ENCODE measurements at regions not wholly inside any gene's neighbourhood (a gene's known extent, or its start where the extent isn't known, plus 50 kb on each side); places are given as distances from the start of the nearest gene placed in this dataset.

DNA sequence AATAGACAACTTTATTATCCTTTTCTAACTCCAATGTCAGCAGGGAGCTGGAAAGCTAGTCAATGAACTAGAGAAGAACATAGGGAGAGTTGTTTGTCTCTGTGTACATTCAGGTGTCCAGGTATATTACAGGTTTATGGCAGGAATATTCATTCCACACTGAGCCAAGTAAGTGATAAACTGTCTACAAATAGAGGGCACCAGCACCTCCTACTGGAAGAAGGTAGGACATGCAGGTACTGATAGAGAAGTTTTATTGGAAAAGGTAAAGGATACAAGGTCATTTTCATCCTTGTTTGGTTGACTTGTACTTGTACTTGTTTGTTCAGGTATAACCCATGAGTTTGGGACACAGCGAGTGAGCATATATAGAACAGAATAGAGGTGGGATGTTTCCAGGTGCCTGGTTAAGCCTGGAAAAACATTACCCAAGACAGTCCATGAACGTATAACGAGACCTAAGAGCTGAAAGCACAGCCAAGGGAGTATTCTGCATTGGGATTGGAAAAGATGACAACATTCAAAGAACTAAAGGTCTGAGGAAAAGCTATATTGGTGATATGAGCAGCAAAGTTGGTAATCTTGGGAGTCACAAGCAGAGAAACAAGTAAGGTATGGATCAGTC lies 61.4 kb upstream of the PPP1R3C start:
- Histone ChIP-seq H3K9me3 (no peaks in the 10 kb centered on the region), H3K4me3 (no peak overlapping the region), H3K36me3 (no peaks in the 10 kb centered on the region), H3K4me1 (peaks cover 0 to 7% (median 0%) of the 10 kb centered on the region in 3 donors), H3K27me3 (no peaks in the 10 kb centered on the region), H3K27ac (no peak overlapping the region)
- no peak for TF ChIP-seq EP300 (IDR thresholded peaks at IDR 0.05)
- TF ChIP-seq, protein P1, sequence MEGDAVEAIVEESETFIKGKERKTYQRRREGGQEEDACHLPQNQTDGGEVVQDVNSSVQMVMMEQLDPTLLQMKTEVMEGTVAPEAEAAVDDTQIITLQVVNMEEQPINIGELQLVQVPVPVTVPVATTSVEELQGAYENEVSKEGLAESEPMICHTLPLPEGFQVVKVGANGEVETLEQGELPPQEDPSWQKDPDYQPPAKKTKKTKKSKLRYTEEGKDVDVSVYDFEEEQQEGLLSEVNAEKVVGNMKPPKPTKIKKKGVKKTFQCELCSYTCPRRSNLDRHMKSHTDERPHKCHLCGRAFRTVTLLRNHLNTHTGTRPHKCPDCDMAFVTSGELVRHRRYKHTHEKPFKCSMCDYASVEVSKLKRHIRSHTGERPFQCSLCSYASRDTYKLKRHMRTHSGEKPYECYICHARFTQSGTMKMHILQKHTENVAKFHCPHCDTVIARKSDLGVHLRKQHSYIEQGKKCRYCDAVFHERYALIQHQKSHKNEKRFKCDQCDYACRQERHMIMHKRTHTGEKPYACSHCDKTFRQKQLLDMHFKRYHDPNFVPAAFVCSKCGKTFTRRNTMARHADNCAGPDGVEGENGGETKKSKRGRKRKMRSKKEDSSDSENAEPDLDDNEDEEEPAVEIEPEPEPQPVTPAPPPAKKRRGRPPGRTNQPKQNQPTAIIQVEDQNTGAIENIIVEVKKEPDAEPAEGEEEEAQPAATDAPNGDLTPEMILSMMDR (IDR thresholded peaks at IDR 0.05), result peak; percentile 28 to 53 (median 38)
- no peak for ATAC-seq
- WGBS, 2 donors (ENCODE audit: low coverage in 1 of 2), result 62 to 64% methylated on average over 2 to 3 of the region's 3 CpGs

DNA sequence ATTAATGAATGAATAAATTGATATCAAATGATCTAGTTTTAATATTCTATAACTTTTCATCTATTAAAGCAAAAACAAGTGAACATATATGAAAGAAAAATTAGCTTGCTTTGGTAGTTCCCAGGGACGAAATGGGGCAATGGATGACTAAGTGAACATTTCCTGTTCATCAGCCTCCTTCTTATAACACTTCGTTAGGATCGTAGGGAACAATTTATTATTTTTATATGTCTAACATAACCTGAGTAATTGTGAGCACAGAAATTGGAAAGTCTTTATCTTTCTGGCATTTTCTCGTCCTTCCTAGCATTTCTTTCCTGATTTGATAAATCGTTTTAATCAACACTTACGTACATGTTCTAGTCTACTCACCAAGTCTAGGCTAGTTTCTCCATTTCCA lies 59.1 kb upstream of the PPP1R3C start:
- 84 to 86% methylated on average over 6 of the region's 6 CpGs for WGBS, 2 donors (ENCODE audit: low coverage in 1 of 2)
- no peaks in the 10 kb centered on the region for H3K36me3 ChIP-seq
- ATAC-seq, result no peak
- no peak overlapping the region for H3K4me3 ChIP-seq
- TF ChIP-seq POLR2AphosphoS5 (IDR thresholded peaks at IDR 0.05) (no peak), POLR2A (IDR thresholded peaks at IDR 0.05) (no peak), EP300 (IDR thresholded peaks at IDR 0.05) (no peak)
- TF ChIP-seq, protein P1 (IDR thresholded peaks at IDR 0.05), result no peak
- peaks cover 0 to 14% (median 0%) of the 10 kb centered on the region in 3 donors for H3K4me1 ChIP-seq
- no peaks in the 10 kb centered on the region for H3K27me3 ChIP-seq
- no peak overlapping the region for H3K27ac ChIP-seq
- H3K9me3 ChIP-seq, result no peaks in the 10 kb centered on the region

DNA sequence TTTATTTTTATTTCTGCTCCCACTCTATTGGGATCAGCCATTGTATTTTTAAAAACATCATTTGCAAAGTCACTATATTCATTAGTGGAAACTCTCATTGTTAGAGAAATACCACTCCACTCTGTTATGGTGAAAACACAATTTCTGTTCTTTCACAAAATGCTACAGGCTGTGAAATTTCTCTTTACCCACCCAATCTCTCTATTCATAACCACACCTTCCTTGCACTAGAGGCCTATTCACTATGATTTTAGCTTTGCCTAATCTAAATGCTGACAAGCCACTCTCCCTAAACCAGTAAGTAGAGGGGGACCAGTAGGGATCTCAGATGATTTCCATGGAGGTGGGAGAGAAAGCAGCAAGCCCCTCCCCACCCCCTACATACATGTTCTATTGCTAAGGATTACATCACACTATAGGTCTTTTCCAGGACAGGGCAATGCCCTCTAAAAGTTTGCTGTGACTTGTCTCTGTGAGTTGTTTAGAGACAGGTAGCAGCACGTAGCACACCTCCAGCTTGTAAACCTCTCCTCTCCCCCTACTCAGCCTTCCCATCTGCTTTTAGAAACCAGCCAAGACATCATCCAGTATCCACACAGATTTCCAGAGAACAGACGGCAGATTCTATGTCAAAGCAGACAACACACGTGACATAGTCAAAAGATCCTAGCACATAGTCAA lies 58.3 kb upstream of the PPP1R3C start:
- H3K27me3 ChIP-seq, result no peaks in the 10 kb centered on the region
- H3K9me3 ChIP-seq, result no peaks in the 10 kb centered on the region
- peaks cover 0 to 14% (median 0%) of the 10 kb centered on the region in 3 donors for H3K4me1 ChIP-seq
- no peak overlapping the region for H3K4me3 ChIP-seq
- 60 to 100% methylated on average over 1 to 2 of the region's 3 CpGs for WGBS, 2 donors (ENCODE audit: low coverage in 1 of 2)
- H3K27ac ChIP-seq, result no peak overlapping the region
- no peak for ATAC-seq
- TF ChIP-seq, protein P1 (IDR thresholded peaks at IDR 0.05), result no peak
- no peak for TF ChIP-seq POLR2A (IDR thresholded peaks at IDR 0.05)
- no peak for TF ChIP-seq POLR2AphosphoS5 (IDR thresholded peaks at IDR 0.05)
- no peak for TF ChIP-seq EP300 (IDR thresholded peaks at IDR 0.05)
- H3K36me3 ChIP-seq, result no peaks in the 10 kb centered on the region

DNA sequence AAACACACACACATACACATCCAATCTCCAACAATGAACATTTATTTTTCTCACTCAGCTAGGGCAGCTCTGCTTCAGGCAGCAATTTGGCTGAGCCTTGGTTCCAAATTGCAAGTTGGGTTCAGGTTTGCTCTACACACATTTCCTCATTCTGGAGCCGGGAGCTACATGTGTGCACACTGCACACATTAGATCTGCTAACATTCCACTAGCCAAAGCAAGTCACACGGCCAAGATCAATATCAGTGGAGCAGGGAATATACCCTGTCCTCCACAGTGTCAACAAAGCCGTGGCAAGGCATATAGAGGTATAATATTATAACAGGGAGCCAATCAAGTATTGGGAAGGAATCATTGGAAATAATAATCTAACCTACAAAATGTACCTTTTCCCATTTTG lies 57.5 kb upstream of the PPP1R3C start:
- H3K27ac ChIP-seq, result no peak overlapping the region
- ATAC-seq, result no peak
- no peak overlapping the region for H3K4me3 ChIP-seq
- TF ChIP-seq, protein P1 (IDR thresholded peaks at IDR 0.05), result no peak
- TF ChIP-seq EP300 (IDR thresholded peaks at IDR 0.05), result no peak
- TF ChIP-seq POLR2A (IDR thresholded peaks at IDR 0.05), result no peak
- TF ChIP-seq POLR2AphosphoS5 (IDR thresholded peaks at IDR 0.05), result no peak
- H3K4me1 ChIP-seq, result peaks cover 0 to 14% (median 0%) of the 10 kb centered on the region in 3 donors
- 78 to 100% methylated on average over 2 of the region's 3 CpGs for WGBS, 2 donors (ENCODE audit: low coverage in 1 of 2)
- no peaks in the 10 kb centered on the region for H3K27me3 ChIP-seq
- no peaks in the 10 kb centered on the region for H3K9me3 ChIP-seq
- no peaks in the 10 kb centered on the region for H3K36me3 ChIP-seq

DNA sequence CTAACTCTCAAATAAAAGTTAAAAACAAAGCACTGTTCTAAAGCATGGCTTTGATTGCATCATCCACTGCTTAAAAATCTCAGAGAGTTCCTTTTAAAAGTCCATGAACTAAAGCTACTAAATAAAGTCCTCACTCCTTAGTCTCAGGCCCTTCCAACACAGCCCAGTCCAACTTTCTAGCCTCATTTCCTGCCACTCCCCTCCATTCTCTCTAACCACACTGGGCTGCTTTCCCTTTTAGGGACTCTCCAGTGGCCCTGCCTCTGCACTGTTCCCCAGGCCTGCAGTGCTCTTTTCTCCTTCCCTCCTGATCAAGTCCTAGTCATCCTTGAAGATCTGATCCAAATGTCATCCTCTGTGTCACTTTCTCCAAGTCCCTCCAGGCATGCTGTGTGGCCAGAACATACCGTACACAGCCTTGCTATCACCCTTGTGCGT lies 56.9 kb upstream of the PPP1R3C start:
- TF ChIP-seq, protein P1 (IDR thresholded peaks at IDR 0.05), result no peak
- peak; percentile 71 for ATAC-seq
- Histone ChIP-seq H3K4me3 (no peak overlapping the region), H3K36me3 (no peaks in the 10 kb centered on the region), H3K4me1 (peaks cover 0 to 14% (median 0%) of the 10 kb centered on the region in 3 donors), H3K27me3 (no peaks in the 10 kb centered on the region), H3K9me3 (no peaks in the 10 kb centered on the region), H3K27ac (peak overlapping the region in 2 of 4 donors; percentile 9 to 42)
- WGBS, 2 donors (ENCODE audit: low coverage in 1 of 2), result 89 to 100% methylated on average over 2 of the region's 2 CpGs
